ENCODE measurements at regions not wholly inside any gene's neighbourhood (a gene's known extent, or its start where the extent isn't known, plus 50 kb on each side); places are given as distances from the start of the nearest gene placed in this dataset.

DNA sequence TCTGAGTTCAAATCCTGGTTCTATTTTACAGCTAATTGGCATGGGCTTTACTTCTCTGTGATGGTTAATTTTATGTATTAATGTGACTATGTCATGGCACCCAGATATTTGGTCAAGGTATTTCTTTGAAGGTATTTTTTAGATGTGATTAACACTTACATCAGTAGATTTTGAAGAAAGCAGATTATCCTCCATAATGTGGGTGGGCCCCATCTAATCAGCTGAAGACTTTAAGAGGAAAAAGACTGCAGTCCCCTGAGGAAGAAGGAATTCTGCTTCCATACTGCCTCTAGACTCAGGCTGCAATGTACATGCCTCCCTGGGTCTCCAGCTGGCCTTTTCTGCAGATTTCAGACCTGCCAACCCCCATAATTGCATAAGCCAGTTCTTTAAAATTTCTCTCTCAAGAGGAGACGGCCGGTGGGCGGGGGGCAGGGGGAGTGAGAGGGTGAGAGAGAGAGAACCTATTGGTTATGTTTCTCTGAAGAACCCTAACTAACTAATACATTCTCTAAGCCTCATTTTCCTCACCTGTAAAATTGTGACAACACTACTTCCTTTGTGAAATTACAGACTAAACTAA, 338.2 kb upstream of the PRDM1 start:
- TF ChIP-seq, protein P1, sequence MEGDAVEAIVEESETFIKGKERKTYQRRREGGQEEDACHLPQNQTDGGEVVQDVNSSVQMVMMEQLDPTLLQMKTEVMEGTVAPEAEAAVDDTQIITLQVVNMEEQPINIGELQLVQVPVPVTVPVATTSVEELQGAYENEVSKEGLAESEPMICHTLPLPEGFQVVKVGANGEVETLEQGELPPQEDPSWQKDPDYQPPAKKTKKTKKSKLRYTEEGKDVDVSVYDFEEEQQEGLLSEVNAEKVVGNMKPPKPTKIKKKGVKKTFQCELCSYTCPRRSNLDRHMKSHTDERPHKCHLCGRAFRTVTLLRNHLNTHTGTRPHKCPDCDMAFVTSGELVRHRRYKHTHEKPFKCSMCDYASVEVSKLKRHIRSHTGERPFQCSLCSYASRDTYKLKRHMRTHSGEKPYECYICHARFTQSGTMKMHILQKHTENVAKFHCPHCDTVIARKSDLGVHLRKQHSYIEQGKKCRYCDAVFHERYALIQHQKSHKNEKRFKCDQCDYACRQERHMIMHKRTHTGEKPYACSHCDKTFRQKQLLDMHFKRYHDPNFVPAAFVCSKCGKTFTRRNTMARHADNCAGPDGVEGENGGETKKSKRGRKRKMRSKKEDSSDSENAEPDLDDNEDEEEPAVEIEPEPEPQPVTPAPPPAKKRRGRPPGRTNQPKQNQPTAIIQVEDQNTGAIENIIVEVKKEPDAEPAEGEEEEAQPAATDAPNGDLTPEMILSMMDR (conservative IDR thresholded peaks at IDR 0.05; ENCODE audit: low read depth in 2 of 2), result no peak
- TF ChIP-seq JUNB (IDR thresholded peaks at IDR 0.05; ENCODE audit: unreplicated experiment) (no peak), ZNF331 (CRISPR knock-in tag; IDR thresholded peaks at IDR 0.05; ENCODE audit: low read depth) (no peak), EZH2 (IDR thresholded peaks at IDR 0.05; ENCODE audit: low read depth, unreplicated experiment) (no peak), STAT1 (IDR thresholded peaks at IDR 0.05; ENCODE audit: unreplicated experiment) (no peak), POLR2AphosphoS5 (IDR thresholded peaks at IDR 0.05; ENCODE audit: low read depth) (no peak), CREB1 (CRISPR knock-in tag; IDR thresholded peaks at IDR 0.05; ENCODE audit: low read depth) (no peak), EZH2phosphoT487 (IDR thresholded peaks at IDR 0.05; ENCODE audit: unreplicated experiment) (no peak)
- TF ChIP-seq, protein P2, sequence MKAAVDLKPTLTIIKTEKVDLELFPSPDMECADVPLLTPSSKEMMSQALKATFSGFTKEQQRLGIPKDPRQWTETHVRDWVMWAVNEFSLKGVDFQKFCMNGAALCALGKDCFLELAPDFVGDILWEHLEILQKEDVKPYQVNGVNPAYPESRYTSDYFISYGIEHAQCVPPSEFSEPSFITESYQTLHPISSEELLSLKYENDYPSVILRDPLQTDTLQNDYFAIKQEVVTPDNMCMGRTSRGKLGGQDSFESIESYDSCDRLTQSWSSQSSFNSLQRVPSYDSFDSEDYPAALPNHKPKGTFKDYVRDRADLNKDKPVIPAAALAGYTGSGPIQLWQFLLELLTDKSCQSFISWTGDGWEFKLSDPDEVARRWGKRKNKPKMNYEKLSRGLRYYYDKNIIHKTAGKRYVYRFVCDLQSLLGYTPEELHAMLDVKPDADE (IDR thresholded peaks at IDR 0.05), result no peak
- TF ChIP-seq, protein P3, sequence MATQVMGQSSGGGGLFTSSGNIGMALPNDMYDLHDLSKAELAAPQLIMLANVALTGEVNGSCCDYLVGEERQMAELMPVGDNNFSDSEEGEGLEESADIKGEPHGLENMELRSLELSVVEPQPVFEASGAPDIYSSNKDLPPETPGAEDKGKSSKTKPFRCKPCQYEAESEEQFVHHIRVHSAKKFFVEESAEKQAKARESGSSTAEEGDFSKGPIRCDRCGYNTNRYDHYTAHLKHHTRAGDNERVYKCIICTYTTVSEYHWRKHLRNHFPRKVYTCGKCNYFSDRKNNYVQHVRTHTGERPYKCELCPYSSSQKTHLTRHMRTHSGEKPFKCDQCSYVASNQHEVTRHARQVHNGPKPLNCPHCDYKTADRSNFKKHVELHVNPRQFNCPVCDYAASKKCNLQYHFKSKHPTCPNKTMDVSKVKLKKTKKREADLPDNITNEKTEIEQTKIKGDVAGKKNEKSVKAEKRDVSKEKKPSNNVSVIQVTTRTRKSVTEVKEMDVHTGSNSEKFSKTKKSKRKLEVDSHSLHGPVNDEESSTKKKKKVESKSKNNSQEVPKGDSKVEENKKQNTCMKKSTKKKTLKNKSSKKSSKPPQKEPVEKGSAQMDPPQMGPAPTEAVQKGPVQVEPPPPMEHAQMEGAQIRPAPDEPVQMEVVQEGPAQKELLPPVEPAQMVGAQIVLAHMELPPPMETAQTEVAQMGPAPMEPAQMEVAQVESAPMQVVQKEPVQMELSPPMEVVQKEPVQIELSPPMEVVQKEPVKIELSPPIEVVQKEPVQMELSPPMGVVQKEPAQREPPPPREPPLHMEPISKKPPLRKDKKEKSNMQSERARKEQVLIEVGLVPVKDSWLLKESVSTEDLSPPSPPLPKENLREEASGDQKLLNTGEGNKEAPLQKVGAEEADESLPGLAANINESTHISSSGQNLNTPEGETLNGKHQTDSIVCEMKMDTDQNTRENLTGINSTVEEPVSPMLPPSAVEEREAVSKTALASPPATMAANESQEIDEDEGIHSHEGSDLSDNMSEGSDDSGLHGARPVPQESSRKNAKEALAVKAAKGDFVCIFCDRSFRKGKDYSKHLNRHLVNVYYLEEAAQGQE (IDR thresholded peaks at IDR 0.05; ENCODE audit: unreplicated experiment), result no peak
